ENCODE measurements at regions not wholly inside any gene's neighbourhood (a gene's known extent, or its start where the extent isn't known, plus 50 kb on each side); places are given as distances from the start of the nearest gene placed in this dataset.
A peak's percentile ranks its signal among the peaks of the same experiment; 100 is the strongest.

GRCh38 chr15:39216816-39217215 lies 364.1 kb upstream of the THBS1 start:
- no peaks in the 10 kb centered on the region for H3K4me1 ChIP-seq (ENCODE audit: control insufficient read depth, extremely low read depth, insufficient read depth, low read length)
- DNase-seq (ENCODE audit: low read depth, low spot score) (no peak), FAIRE-seq (no peak)
- no peaks in the 10 kb centered on the region for H3K27me3 ChIP-seq (ENCODE audit: control insufficient read depth in 2 of 2, insufficient read depth in 2 of 2, low read length in 2 of 2)
- dilution Hi-C loops (cut with MboI; ENCODE audit: extremely low pct_ligation_motif_present, low sequenced_read_pairs), result no loop called here
- no peaks in the 10 kb centered on the region for H3K9me3 ChIP-seq (replicated peaks; ENCODE audit: control insufficient read depth, insufficient read depth, low read length)
- H3K36me3 ChIP-seq (ENCODE audit: control insufficient read depth in 2 of 2, extremely low read depth in 1 of 2, insufficient read depth in 2 of 2, low read length in 2 of 2), result no peaks in the 10 kb centered on the region
- no peak for TF ChIP-seq EZH2 (IDR thresholded peaks at IDR 0.05; ENCODE audit: borderline replicate concordance, low read depth, low read length, severe bottlenecking)
- TF ChIP-seq POLR2AphosphoS5 (IDR thresholded peaks at IDR 0.05; ENCODE audit: insufficient read depth, low read depth, low read length), result no peak
- TF ChIP-seq MYC (IDR thresholded peaks at IDR 0.05; ENCODE audit: low read depth, low read length), result no peak
- no peak for TF ChIP-seq FOS (IDR thresholded peaks at IDR 0.05; ENCODE audit: borderline replicate concordance, insufficient read depth, low read length)
- TF ChIP-seq MAX (IDR thresholded peaks at IDR 0.05; ENCODE audit: insufficient read depth, insufficient read length), result no peak
- no peak for TF ChIP-seq JUN (IDR thresholded peaks at IDR 0.05; ENCODE audit: borderline replicate concordance, insufficient read depth, insufficient read length, low read depth)
- TF ChIP-seq POLR2A (IDR thresholded peaks at IDR 0.05; ENCODE audit: low read depth, low read length), result no peak
- TF ChIP-seq CTCF (IDR thresholded peaks at IDR 0.05; ENCODE audit: extremely low read depth in 1 of 2, insufficient read depth in 1 of 2, low read depth in 1 of 2, low read length in 2 of 2), result no peak
- TF ChIP-seq GATA2 (IDR thresholded peaks at IDR 0.05; ENCODE audit: insufficient read depth, insufficient read length, low read depth, low read length), result no peak
- H4K20me1 ChIP-seq (replicated peaks; ENCODE audit: control insufficient read depth, extremely low read depth, insufficient read depth, low read length), result no peaks in the 10 kb centered on the region
- intact Hi-C loops (cut with micrococcal nuclease), result no loop called here
- no peaks in the 10 kb centered on the region for H3K9me1 ChIP-seq (replicated peaks; ENCODE audit: control insufficient read depth, extremely low read depth, insufficient read depth, low read length)
- no peak overlapping the region for H3K4me3 ChIP-seq (replicated peaks in 1 of 3; ENCODE audit: insufficient read depth in 1 of 3, low read depth in 1 of 3, low read length in 3 of 3)
- peak overlapping the region; percentile 51 for H2AFZ ChIP-seq (ENCODE audit: low read depth, low read length)
- H3K79me2 ChIP-seq (ENCODE audit: control insufficient read depth, insufficient read depth, low read length), result no peaks in the 10 kb centered on the region
- BruUV-seq (replicated peaks), result no TSS peak
- POLR2A ChIA-PET, result no interaction called here
- CTCF ChIA-PET, result interaction anchor here (1.2 kb wide), 1 partner anchor 19 kb away, joined by 3 read pairs; no protein-coding TSS in a partner anchor
- H3K27ac ChIP-seq (ENCODE audit: insufficient read depth, low read depth, low read length), result no peak overlapping the region
- H3K9ac ChIP-seq (replicated peaks; ENCODE audit: extremely low read depth, insufficient read depth, low read length), result no peak overlapping the region
- H3K4me2 ChIP-seq (ENCODE audit: insufficient read depth, low read length), result no peak overlapping the region

All from endothelial cell of umbilical vein (primary cell).